ENCODE measurements at regions not wholly inside any gene's neighbourhood (a gene's known extent, or its start where the extent isn't known, plus 50 kb on each side); places are given as distances from the start of the nearest gene placed in this dataset.

DNA sequence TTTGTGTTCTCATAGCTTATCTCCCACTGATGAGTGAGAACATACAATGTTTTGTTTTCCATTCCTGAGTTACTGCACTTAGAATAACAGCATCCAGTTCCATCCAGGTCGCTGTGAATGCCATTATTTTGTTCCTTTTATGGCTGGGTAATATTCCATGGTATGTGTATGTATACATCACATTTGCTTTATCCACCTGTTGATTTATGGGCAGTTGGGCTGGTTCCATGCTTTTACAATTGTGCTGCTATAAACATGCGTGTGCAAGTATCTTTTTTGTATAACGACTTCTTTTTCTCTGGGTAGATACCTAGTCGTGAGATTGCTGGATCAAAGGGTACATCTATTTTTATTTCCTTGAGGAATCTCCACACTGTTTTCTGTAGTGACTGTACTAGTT, 74.8 kb downstream of the ZNF280B start:
- TF ChIP-seq, protein P1, sequence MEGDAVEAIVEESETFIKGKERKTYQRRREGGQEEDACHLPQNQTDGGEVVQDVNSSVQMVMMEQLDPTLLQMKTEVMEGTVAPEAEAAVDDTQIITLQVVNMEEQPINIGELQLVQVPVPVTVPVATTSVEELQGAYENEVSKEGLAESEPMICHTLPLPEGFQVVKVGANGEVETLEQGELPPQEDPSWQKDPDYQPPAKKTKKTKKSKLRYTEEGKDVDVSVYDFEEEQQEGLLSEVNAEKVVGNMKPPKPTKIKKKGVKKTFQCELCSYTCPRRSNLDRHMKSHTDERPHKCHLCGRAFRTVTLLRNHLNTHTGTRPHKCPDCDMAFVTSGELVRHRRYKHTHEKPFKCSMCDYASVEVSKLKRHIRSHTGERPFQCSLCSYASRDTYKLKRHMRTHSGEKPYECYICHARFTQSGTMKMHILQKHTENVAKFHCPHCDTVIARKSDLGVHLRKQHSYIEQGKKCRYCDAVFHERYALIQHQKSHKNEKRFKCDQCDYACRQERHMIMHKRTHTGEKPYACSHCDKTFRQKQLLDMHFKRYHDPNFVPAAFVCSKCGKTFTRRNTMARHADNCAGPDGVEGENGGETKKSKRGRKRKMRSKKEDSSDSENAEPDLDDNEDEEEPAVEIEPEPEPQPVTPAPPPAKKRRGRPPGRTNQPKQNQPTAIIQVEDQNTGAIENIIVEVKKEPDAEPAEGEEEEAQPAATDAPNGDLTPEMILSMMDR (conservative IDR thresholded peaks at IDR 0.05 in 1 of 2, IDR thresholded peaks at IDR 0.05 in 1 of 2; ENCODE audit: low read depth in 1 of 2, low read length in 2 of 2): no peak
- no peak for TF ChIP-seq EZH2 (IDR thresholded peaks at IDR 0.05; ENCODE audit: low read length, missing control alignments)

Data from fibroblast of lung (primary cell).